Activated CD4-positive, alpha-beta T cell treated with anti-CD3 and anti-CD28 coated beads, Interleukin-2, Interleukin-4, amounts not matched to agents 100 ng/mL and 50 ng/mL, durations not matched to agents 16 hours and 8 hours (primary cell): ENCODE measurements at regions not wholly inside any gene's neighbourhood (a gene's known extent, or its start where the extent isn't known, plus 50 kb on each side); places are given as distances from the start of the nearest gene placed in this dataset.
"Not testable (repeated sequence)": the region's sequence is repeated elsewhere in the genome, so short reads cannot be mapped to it uniquely, and the experiment has no call there.

ENCODE experiments used
- DNase-seq: peaks from one replicate; pipeline ENCODE4 v3.0.0-alpha.2; 2020; ENCODE audit warnings: low spot score

DNA sequence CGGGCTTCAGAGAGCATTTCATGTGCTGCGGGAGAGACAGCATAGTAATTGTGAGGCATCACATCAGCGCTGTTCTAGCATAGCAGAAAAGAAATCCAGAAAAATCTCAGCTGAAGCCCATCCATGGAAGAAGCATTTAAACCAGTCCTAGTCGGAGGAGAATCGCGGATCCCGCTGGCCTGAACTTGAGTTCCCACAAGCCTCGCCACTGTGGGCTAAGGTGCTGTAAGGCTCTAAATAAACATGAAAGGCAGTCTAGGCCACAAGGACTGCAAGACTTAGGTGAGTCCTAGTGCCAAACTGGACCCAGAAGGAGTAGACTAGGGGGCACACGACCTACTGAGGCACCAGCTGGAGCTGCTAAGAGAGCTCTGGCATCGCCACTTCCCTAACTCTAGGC lies 1225.3 kb upstream of the CHAC2 start:
- DNase-seq = no peak

DNA sequence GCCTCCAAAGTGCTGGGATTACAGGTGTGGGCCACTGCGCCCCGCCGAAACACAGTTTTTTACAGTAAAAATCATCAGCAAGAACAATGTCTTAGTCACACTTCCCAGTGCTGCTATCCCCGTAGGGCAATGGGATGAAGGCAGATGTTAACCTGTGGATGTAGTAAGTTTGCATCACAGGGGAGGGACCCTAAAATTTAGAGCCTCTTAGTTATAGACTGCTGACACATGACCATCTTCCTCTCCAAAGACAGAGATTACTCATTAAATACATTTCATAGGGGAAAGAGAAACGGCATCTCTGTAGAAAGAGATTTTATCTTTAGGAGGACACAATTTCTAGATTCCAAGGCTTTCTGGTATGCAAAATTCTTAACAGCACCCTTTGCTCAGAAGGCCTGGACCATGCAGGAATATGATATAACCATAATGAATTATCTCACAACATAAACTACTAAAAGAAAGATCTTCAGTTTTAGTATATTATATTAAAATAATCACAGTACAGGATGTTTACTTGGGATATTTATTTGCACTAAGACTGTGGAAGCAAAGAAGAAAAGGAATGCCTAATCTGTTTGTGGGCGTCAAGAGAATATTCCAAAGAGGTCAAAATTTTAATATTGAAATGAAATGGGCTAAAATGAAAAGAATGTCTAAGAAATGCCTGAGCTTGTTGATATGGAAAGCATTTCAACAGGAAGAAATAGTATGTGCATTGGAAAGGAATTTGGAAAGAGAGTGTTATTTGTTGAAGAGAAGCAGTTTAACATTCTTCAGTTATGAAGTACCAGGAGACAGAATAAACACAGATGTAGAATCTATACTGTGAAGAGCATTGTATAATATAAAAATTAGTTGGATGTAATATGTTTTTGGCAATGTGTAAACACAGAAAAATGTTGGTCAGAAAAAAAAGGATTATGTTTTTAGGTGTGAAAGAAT lies 1228.3 kb upstream of the CHAC2 start:
- no peak for DNase-seq

DNA sequence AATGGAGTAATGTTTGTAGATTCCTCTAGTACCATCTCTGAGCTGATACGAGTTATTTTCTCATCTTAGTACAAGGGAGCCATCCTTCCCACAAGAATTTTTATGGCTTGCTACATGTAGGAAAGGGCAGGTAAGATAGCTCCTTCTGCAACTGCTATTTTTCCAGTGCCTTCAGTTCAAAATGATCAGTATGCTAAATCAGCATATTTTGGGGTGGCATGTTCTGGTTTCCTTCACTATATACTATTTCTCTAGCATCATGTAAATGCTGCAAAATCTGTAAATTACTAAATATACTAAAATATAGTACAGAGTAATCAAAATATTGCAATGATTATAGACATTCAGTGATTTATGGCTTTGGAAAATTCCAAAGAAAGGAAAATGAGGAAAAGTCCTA lies 1230.0 kb upstream of the CHAC2 start:
- no peak for DNase-seq

GRCh38 chr2:52536929-52537460 lies 1230.6 kb upstream of the CHAC2 start:
- DNase-seq = no peak

DNA sequence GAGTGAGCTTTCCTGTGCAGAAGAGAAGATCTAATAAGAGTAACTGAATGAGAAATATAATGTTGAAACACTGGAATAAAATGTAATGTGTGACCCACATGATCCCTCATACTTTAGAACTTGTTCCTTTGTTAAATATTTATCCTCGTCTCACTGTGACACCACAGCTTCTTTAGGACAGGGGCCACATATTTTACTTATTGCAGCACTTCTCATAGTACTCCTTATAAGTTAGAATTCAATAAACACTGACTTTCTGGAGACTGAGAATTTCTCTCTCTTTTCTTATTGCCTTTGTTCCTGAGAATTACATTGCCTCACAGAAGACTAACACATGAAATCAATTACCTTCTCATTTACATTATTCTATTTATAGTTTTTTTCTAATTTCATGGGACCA lies 1234.6 kb upstream of the CHAC2 start:
- DNase-seq = no peak

DNA sequence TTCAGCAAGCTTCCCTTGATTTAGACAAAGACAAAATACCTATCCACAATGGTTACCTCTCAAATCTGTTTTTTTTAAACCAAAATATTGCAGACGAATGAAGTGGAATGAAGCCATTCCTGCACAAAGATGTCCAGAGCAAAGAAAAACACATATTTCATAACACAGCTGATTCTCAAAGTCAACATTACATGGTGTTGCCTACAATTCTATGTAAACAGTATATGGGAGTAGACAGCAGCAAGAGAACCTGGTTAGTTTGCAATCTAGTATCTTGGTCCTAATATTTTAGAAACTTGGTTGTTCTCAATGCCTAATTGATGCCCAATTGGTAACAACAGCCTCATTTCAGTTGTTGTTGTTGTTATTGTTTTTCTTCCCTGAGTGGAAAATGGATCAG lies 1240.9 kb upstream of the CHAC2 start:
- no peak for DNase-seq

- DNase-seq = no peak
These were observed 1247.0 kb upstream of the CHAC2 start for GRCh38 chr2:52520644-52521043.

DNA sequence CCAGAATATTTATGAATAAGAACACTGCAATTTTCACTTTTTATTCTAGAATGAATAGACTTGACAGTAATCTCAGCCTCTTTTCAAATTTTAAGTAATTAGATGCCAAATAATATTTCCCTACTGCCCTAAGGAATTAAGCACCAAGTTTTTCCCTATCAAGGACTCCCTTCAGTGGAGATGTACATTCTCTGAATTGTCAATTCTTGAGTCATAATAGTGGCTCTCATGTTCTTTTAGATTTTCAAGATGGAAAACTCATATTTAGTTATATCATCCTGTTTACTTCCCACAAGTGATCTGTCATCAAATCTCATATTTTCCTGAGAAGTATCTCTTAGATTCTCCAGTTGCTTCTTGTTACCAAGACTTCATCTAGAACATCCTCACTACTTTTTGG lies 1248.9 kb upstream of the CHAC2 start:
- DNase-seq = no peak

DNA sequence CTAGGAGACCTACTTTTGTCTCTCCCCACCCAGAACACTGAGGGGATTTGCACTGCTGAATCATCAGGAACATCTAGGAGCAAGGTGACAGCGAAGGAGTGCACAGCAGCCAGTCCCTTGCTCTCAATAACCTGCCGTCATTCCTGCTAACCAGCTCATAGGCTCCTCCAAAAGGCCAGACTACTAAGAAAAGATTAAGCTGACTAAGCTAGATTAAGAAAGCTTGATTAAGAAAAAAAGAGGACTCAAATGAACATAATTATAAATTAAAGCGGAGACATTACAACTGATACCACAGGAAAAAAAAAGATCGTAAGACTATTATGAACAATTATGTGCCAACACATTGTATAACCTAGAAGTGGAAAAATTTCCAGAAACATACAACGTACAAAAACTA lies 1254.8 kb upstream of the CHAC2 start:
- no peak for DNase-seq

DNA sequence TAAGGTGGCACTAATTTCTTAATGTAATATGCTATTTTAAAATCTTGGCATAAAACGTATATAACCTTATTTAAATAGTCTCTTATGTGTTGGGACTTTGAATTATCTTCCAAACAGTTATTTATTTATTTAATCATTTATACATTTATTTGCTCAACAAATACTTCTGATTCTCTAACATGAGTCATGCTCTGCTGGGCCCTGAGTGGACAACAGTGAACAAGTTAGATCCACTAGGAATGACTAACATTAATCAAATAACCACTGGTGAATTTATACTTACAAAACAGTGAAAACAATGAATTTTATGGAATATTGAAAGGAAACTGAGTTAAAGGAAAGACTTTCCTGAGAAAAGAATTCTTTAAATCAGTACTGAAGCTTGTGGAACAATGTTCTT lies 1257.2 kb upstream of the CHAC2 start:
- DNase-seq = no peak

DNA sequence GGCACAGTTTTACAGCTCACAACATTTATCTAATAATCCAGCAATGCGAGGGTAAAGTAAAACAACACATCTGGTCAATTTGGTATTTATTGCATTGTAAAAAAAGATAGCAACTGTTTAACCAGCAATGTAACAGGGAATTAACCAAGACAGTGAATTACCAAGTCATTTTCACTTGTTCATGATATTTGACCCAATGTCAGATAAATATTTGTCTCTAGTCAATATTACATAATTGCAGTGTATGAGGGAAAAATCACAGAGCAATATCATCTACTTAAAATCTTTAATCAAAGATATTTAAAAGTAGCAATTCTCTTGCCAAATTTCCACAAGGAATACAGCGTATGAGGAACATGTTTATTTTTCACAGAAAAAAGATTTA lies 1265.1 kb upstream of the CHAC2 start:
- DNase-seq = no peak

- DNase-seq = no peak
These were observed 1265.7 kb upstream of the CHAC2 start for GRCh38 chr2:52501715-52502475.

- no peak for DNase-seq
These were observed 1267.0 kb upstream of the CHAC2 start for GRCh38 chr2:52500561-52500960.

GRCh38 chr2:52498077-52498750 lies 1269.4 kb upstream of the CHAC2 start:
- no peak for DNase-seq

GRCh38 chr2:52495816-52496215 lies 1271.8 kb upstream of the CHAC2 start:
- no peak for DNase-seq

DNA sequence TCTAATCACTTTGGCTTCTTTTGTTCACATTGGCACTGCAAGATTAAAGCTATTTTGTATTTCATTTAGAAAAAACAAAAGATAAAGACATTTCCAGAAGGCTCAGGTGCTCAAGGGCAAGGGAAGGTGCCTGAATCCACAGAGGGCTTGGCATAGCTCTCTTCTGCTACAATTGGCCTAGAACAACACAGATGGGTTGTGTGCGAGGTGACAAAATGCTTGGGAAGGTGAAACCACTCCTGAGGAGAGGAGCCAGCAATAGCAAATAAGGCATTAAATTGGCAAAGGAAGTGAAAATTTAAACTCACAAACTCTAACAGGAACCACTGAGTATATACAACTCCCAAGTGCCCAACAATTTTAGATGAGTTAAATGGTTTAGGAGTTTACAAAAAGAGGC lies 1290.4 kb upstream of the CHAC2 start:
- DNase-seq = no peak

DNA sequence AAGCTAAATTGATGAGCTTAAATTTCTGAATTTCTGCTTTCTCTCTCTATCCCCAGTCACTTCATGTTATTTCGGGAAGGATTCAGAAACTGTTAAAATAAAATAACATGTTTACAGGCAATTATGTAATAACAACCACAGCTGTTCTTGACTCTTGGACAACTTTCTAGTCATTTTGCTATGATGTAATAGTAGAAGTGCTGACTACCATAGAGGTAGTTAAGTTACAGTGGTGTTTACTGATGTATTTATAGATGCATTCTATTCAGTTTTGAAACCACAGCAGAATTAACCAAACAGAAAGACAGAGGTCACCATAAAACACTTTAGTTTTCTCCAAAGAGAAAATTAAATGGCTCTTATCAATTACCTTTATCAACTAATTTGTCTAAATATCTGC lies 1292.0 kb upstream of the CHAC2 start:
- DNase-seq = no peak

- DNase-seq = no peak
These were observed 1293.5 kb upstream of the CHAC2 start for GRCh38 chr2:52474091-52474490.

DNA sequence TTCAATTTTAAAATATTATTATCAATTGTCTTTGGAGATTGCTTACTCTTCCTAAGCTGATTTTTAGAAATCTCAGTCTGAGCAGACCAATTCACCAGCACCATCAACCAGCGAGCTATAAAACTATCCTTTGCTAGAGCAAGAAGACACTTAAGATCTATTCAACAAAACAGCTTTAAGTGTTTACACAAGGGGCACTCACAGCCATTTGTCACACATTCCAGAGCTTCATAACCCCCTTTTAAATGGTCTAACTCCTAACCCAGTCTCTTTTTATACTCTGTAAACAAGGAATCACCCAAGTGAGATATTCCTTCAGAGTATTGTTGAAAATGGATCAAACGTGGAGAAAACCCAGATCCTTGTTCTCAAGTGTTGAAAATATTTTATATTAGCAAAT lies 1294.1 kb upstream of the CHAC2 start:
- no peak for DNase-seq

DNA sequence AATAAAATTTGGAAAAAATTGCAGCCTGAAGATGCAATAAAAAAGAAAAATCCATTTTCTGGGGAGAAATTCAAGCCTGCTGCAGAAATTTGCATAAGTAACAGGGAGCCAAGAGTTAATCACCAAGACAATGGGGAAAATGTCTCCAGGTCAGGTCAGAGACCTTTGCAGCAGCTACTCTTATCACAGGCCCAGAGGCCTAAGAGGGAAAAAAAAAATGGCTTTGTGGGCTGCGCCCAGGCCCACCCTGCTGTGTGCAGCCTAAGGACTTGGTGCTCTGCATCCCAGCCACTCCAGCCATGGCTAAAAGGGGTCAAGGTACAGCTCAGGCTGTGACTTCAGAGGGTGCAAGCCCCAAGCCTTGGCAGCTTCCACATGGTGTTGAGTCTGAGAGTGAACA lies 1297.1 kb upstream of the CHAC2 start:
- DNase-seq = not testable (repeated sequence)

GRCh38 chr2:52467189-52467588 lies 1300.4 kb upstream of the CHAC2 start:
- DNase-seq = no peak

DNA sequence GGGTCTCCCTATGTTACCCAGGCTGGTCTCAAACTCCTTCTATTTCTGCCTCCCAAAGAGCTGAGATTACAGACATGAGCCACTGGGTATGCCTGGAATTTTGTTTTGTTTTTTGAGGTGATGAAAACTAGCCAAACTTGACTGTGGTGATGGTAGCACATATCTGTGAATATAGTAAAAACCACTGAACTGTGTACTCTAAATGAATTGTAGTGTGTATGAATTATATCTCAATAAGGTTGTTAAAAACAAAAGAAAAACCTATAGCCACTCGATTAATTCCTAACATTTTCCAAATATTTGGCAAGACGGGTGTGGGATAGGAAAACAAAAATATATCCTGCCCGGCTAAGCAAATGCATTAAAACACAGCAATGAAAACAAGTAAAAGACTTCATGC lies 1302.3 kb upstream of the CHAC2 start:
- DNase-seq = no peak

- no peak for DNase-seq
These were observed 1304.1 kb upstream of the CHAC2 start for GRCh38 chr2:52463457-52463856.
